ENCODE measurements at regions not wholly inside any gene's neighbourhood (a gene's known extent, or its start where the extent isn't known, plus 50 kb on each side); places are given as distances from the start of the nearest gene placed in this dataset.

- no peak for TF ChIP-seq SP1 (CRISPR knock-in tag; conservative IDR thresholded peaks at IDR 0.05)
- TF ChIP-seq, protein P1, sequence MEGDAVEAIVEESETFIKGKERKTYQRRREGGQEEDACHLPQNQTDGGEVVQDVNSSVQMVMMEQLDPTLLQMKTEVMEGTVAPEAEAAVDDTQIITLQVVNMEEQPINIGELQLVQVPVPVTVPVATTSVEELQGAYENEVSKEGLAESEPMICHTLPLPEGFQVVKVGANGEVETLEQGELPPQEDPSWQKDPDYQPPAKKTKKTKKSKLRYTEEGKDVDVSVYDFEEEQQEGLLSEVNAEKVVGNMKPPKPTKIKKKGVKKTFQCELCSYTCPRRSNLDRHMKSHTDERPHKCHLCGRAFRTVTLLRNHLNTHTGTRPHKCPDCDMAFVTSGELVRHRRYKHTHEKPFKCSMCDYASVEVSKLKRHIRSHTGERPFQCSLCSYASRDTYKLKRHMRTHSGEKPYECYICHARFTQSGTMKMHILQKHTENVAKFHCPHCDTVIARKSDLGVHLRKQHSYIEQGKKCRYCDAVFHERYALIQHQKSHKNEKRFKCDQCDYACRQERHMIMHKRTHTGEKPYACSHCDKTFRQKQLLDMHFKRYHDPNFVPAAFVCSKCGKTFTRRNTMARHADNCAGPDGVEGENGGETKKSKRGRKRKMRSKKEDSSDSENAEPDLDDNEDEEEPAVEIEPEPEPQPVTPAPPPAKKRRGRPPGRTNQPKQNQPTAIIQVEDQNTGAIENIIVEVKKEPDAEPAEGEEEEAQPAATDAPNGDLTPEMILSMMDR (IDR thresholded peaks at IDR 0.05) = no peak
These were observed 180.0 kb upstream of the DUSP10 start for GRCh38 chr1:221921936-221922335.

Data from WTC11 (cell line).